HL-60/S4 treated with retinoic acid at 250 ng/mL for 4 days and 3 days (cell line): ENCODE measurements at regions not wholly inside any gene's neighbourhood (a gene's known extent, or its start where the extent isn't known, plus 50 kb on each side); places are given as distances from the start of the nearest gene placed in this dataset.
"Not testable (repeated sequence)": the region's sequence is repeated elsewhere in the genome, so short reads cannot be mapped to it uniquely, and the experiment has no call there.

ENCODE experiments used
- in situ Hi-C: fragments of 300-500 bp; cut with MboI; formaldehyde crosslinking; loops from 2 replicates; pipeline ENCODE4 v1.7.0; 2022; ENCODE audit warnings: low sequenced_read_pairs

DNA sequence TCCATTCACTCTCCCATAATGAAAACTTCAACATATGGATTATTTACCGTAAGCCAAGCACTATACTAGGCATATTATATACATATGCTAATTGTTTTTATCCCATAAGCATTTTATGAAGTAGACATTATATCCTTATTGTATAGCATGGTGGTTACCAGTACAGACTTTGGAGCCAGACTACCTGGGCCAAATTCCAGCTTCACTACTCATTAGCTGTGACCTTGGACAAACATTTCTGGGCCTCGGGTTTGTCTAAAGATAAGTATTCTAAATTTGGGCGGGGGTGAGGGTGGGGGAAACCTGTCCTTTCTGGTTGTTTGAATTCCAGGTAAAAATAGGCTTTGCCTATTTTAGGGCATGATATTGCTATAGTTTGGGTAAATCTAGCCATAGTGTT lies 66.5 kb upstream of the P2RY1 start:
- in situ Hi-C loops, result no loop called here

DNA sequence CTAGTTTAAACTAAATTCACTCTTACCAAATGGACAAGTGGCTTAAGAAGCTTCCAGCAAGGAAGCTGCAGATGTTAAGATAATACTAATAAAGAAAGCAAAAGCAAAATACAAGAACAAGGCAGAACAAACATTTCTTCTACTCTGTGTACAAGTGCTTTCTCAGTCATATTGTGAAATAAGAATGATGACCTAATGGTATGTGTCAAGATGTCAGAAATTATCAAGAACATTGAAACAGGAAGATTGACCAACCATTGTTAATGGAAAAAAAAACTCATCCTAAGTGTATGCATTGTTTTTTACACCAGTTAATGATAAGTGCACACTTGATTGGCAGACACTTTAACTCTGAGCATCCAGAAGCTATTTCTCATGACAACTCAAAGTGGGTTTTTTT lies 65.4 kb upstream of the P2RY1 start:
- in situ Hi-C loops, result no loop called here

DNA sequence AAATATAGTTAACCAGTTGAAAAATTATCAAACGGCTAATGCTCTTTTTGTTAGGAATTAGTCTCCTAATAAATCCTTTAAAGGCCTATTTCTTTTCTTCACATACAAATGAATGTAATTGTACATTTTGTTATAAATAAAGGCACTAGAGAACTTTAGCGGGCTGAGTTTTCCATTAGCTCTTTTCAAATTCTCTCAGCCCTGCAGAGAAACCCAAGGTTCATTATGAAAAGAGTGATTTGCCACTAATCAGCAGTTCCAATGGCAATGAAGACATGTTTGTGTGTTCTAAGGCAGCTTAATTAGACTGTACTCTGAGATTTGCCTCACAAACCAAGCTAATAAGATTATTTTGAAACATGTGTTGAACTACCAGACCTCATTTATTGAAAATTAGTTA lies 64.6 kb upstream of the P2RY1 start:
- in situ Hi-C loops, result no loop called here

DNA sequence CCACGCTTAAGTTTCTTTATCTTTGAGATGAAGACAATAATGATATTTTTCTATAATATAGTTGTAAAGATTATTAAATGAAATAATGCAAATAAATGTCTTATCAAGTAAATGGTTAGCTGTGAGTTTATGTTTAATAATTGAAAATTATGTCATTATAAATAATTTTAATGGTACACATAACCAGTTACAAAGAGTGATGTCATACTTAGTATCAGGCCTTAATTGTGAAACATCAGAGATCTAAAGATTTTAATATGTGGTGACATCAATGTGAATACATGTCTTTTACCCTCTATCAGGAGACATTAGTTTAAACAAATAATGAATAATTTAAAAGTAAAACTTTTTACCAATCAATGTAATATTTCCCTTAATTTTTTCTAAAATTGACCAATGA lies 63.8 kb upstream of the P2RY1 start:
- in situ Hi-C loops, result no loop called here

DNA sequence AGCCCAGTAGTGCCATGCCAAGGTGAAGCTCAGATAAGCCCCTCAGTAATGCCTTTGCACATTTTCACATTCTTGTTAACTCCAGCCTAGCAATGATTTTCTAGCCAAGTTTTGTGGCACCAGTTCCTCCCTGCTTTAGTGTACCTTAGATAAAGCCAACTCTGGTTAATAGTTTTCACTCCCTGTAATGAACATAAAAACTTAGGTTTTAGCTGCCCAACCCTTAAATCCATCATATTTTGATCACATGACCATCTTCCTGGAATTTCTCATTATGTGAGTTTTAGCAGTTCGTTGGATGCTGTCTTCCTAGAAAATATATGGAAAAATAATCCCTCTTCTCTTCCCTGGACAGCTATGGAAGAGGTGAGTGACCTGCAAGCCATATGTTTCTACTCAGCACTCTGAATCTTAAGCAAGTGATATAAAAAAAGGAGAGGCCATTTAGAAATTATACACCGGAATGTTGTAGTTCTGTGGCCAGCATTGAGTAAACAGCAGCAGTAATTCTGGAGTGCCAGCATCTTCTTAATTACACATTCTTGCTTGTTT lies 62.2 kb upstream of the P2RY1 start:
- in situ Hi-C loops, result no loop called here

DNA sequence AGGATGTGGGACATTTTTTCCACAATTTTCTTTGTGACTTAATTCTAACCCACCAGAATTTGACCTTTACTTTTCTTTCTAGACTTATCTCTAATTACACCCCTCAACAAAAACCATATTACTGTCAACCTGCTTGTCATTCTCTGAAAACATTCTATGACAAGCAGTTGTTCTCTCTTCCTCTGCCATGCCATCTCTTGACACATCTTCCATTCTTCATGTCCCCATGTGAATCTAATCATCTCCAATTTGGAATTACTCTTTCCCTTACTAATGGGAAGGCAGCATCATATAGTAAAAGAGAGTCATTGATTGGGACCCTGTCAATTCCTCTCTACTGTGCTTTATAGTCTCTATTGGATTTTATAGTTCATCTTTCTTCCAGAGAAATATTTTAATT lies 61.3 kb upstream of the P2RY1 start:
- in situ Hi-C loops, result no loop called here

DNA sequence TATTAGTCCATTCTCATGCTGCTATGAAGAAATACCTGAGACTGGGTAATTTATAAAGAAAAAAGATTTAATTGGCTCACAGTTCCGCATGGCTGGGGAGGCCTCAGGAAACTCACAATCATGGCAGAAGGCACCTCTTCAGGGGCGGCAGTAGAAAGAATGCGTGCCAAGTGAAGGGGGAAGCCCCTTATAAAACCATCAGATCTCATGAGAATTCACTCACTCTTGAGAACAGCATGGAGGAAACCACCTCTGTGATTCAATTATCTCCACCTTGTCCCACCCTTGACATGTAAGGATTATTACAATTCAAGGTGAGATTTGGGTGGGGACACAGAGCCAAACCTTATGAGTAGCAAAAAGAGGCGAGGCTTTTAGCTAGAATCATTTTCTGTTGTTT lies 60.7 kb upstream of the P2RY1 start:
- in situ Hi-C loops, result not testable (repeated sequence)

DNA sequence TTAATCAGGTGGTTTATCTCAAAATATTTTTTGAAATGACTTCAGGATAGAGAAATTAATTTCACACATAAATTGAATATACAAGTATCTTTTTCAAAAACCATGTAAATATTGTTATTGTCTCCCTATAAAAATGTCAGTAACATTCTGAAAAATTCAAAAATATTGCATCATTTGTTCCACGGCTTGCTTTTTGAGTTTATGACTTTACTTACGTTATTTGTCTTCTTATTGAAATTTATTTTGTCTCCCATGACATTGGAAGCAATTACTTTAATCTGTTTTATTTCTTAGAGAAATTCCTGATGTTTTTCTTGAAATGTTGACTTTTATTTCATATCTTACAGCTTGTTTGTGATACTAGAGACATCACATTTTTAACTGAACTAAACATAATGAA lies 56.9 kb upstream of the P2RY1 start:
- in situ Hi-C loops, result no loop called here

DNA sequence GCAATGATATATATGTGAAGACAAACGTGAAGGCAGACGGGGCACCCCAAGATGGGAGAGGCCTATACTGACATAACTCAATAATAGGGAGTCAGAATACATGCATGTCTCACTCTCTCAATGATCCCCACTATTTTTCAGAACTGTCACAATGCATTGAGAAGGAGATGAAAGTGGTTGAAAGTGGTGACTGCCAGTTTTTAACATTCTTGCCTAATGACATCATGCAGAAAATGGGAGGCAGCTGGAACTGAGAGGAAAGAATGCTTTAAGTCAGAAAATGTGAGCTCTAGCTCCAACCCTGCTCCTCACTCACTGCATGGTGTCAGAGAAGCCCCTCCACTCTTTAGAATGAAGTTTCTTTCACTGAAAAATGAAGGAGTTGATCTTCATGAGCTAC lies 55.3 kb upstream of the P2RY1 start:
- in situ Hi-C loops, result no loop called here

DNA sequence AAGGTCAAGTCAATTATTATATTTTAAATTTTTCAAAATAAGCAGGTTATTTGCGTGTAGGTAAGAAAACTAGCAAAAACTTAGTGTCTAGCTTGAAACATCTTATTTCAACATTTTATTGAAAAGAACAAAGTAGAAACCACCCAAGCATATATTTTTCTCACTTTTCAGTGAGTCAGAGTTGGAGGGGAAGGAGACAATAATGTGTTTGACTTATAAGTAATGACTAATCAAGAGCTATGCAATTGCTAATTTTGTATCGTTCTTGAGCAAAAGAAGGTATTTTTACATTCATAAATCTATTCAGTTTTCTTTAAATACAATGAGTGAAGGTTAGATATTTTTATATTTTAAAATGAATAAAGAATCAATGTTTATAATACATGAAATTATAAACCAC lies 54.4 kb upstream of the P2RY1 start:
- in situ Hi-C loops, result no loop called here

DNA sequence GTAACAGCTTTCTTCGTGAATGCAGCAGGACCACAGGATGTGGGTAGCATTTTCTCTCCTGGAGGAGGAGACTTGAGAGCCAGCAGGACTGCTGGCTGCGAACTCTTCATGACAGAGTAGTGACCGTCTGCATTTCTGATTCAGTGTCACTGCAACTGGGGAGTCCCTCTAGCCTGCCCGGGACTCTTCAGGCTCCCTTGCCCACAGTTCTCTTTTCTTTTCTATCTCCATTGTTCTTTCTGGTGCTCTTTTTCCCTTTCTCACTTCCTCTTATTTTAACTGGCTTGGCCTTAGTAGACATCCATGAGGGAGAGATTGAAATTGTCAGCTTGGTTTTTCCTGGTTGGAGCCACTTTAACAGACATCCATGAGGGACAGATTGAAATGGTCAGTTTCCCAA lies 49.9 kb upstream of the P2RY1 start:
- in situ Hi-C loops, result no loop called here
